Body of pancreas (tissue), 4 donors: ENCODE measurements at regions not wholly inside any gene's neighbourhood (a gene's known extent, or its start where the extent isn't known, plus 50 kb on each side); places are given as distances from the start of the nearest gene placed in this dataset.

Source experiments
- CTCF ChIP-seq, 7 experiments: fragments of 450-650 bp in 4 of 7; fragments of 200-600 bp in 3 of 7; sonication (generic) in 3 of 7; IDR thresholded peaks; one replicate each; pipeline ENCODE4 v1.5.1; 2016 to 2019; ENCODE audit warnings: antibody characterized with exemption in 7 of 7
- POLR2A ChIP-seq, 3 donors: fragments of 450-650 bp; IDR thresholded peaks; one replicate each; pipeline ENCODE4 v1.6.1; 2016; ENCODE audit warnings: antibody characterized with exemption in 3 of 3, mild to moderate bottlenecking in 2 of 3

DNA sequence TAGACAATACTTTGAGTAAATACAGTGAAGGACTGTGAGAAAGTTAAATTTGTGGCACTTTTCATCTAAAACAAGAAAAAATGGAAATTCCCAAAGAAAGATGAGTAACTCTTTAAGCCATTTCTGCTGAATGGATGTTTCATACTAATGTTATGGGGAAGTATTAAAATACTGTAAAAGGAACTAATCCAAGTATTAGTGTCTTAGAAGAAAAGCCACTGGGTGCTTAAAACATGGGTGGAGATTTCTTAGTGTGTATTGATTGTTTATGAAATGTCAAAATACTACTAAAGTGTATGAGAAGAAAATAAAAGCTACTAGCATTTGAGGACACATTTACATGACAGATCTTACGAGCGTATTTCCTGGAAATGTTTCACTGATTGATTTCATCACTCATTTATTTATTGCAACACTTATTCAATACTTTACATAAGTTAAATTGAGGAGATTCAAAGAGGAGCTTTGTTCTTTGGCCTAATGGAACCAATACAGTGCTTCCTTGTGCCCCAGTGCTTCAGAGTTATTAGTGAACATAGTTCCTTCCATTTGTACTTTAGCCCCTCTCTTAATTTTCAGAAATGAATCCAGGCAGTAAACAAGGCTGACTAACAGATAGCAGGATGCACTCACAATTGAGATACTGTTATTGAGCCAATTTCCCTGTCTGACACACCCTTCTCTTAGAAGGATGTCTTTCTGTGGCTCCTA lies 155.5 kb upstream of the AHR start:
- TF ChIP-seq CTCF (IDR thresholded peaks at IDR 0.05): no peak
- TF ChIP-seq POLR2A (IDR thresholded peaks at IDR 0.05): no peak
